ENCODE measurements at regions not wholly inside any gene's neighbourhood (a gene's known extent, or its start where the extent isn't known, plus 50 kb on each side); places are given as distances from the start of the nearest gene placed in this dataset.
A peak's percentile ranks its signal among the peaks of the same experiment; 100 is the strongest.
"Not testable (repeated sequence)": the region's sequence is repeated elsewhere in the genome, so short reads cannot be mapped to it uniquely, and the experiment has no call there.

DNA sequence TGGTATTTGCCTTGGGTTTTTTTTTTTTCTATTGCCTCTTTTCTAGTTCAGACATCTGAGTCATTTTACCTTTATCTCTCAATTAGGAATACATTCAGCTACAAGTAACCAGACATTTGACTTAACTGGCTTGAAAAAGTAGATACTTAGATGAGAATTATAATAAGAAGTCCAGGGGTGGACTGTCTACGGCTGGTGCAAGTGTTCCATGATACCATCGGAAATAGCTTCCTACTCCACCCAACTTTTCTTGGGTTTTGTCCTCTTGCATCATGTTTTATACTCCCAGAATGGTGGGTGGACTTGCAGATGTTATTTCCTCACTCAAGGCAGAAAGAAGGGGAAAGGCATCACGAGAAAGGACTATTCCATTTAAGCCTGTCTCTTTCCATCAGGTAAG, 104.7 kb downstream of the ARHGAP11B start:
- H3K27ac ChIP-seq, H3K36me3 ChIP-seq, H3K27me3 ChIP-seq, DNase-seq, H3K4me1 ChIP-seq, H3K4me3 ChIP-seq, H3K9me3 ChIP-seq: not testable (repeated sequence)

DNA sequence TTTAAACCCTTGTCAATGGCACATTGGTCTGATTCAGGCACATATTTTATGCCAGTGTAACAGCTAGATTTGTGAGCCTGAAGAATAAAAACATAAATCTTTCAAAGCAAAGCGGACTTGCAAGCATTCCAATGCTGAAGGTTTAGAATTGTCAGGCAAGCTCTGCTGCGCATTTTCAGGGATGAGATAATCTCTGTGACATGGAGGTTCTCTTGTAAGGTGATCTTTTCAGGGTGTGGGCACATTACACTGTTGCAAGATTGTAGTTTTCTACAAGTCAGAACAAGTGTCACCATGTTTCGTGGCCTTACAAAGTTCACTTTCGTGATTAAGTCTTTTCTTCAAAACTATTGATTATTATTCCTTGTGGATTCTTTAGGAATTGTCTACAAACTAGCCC, 106.2 kb downstream of the ARHGAP11B start:
- not testable (repeated sequence) for DNase-seq, H3K4me3 ChIP-seq

DNA sequence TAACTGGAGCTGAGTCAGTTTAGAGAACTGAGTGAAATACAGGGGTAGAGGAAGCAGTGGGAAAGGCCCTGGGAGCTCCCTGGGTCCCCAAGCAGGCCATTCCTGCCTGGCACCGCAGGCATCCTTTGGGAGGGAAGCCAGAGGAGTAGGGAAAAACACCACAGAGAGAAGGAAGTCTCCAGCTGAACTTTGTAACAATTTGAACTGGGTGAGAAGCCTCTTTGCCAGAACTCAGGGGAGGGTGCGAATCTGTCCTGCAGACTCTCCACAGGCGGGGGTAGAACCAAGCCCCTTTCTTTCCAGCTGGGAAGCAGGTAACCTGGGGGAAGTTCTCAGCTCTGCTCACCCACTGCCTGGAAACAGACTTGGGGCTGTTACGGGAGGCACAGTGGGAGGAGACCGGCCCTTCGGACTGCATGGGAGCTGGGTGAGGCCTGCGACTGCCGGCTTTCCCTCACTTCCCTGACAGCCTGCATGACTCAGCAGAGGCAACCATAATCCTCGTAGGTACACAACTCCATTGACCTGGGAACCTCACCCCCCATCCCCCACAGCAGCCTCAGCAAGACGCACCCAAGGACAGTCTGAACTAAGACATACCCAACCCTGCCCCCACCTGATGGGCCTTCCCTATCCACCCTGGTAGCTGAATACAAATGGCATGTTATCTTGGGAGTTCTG, 110.1 kb downstream of the ARHGAP11B start:
- not testable (repeated sequence) for H3K27me3 ChIP-seq, H3K4me1 ChIP-seq, H3K9me3 ChIP-seq, H3K36me3 ChIP-seq, H3K27ac ChIP-seq, H3K4me3 ChIP-seq
- peak in 1 of 3 donors; percentile 63 for DNase-seq

More for the DNA sequence above, 106.2 kb downstream of the ARHGAP11B start:
- not testable (repeated sequence) for H3K27me3 ChIP-seq, H3K36me3 ChIP-seq, H3K27ac ChIP-seq, H3K4me1 ChIP-seq, H3K9me3 ChIP-seq

DNA sequence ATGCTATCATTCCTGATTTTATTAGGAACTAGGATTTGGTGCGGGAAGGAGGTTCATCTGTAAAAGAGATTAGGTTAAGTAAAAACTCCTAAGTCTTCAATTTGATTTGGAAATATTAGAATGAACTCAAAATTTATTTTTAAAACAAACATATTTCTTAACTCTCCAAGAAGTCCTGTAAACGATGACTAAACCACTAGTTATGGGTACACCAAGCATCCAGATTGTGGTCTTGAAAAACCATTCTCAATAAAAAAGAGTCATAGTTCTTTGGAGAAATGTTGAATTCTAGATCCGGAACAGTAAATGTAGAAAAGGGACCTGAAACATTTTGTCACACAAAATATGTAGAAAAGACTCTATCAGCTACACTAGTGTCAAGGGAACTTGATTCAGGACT, 116.9 kb downstream of the ARHGAP11B start:
- not testable (repeated sequence) for H3K27ac ChIP-seq, DNase-seq, H3K4me3 ChIP-seq, H3K27me3 ChIP-seq, H3K4me1 ChIP-seq, H3K36me3 ChIP-seq, H3K9me3 ChIP-seq

DNA sequence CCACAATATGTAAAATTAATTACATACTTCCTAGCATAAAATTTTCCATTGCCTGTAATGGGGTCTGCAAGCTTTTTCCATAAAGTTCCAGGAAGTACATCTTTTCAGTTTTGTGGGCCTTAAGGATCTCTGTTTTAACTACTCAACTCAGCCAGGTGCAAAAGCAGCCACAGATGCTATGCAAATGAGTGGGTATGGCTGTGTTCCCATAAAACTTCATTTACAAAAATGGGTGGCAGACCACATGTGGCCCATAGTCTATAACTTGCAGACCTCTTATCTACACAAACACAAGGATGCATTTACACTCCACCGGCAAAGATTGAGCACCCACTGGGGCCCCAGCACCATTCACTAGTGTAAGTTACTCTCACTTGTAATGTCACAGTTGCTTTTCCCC, 123.1 kb downstream of the ARHGAP11B start:
- not testable (repeated sequence) for H3K36me3 ChIP-seq, DNase-seq, H3K9me3 ChIP-seq, H3K4me3 ChIP-seq, H3K27me3 ChIP-seq, H3K4me1 ChIP-seq, H3K27ac ChIP-seq

DNA sequence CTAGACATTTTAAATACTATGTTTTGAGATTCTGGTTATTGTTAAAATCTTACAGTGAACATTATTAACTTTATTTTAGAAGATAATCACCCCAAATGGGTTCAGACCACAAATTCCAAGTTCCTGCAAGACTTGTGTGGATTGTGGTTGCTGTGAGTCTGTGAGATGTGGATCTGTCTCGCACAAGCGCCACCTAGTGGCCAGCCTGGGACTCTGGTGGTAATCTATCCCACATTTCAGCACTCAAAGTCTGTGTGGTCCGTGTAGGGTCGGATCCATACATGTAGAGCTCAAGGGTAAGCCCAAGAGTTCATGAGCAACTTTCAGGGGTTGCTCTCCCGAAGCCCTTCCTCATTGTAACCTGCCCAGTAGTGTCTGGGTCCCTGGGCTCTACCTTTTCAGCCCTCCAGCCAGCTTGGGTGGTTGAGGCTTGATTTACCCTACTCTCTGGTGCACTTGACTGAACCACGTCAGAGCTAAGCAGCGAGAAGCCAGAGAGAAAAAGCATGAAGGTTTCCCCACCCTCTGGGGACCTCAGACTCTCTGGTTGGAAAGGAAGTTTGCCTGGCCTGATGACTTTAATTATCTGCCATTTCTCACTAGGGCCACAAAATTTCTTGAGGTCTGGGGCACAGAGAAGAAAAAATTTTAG, 129.2 kb downstream of the ARHGAP11B start:
- H3K9me3 ChIP-seq, H3K4me3 ChIP-seq, H3K27me3 ChIP-seq, H3K4me1 ChIP-seq, H3K27ac ChIP-seq, H3K36me3 ChIP-seq: not testable (repeated sequence)
- DNase-seq, result peak in 2 of 3 donors; percentile 66 to 90
- TF ChIP-seq, protein P1, sequence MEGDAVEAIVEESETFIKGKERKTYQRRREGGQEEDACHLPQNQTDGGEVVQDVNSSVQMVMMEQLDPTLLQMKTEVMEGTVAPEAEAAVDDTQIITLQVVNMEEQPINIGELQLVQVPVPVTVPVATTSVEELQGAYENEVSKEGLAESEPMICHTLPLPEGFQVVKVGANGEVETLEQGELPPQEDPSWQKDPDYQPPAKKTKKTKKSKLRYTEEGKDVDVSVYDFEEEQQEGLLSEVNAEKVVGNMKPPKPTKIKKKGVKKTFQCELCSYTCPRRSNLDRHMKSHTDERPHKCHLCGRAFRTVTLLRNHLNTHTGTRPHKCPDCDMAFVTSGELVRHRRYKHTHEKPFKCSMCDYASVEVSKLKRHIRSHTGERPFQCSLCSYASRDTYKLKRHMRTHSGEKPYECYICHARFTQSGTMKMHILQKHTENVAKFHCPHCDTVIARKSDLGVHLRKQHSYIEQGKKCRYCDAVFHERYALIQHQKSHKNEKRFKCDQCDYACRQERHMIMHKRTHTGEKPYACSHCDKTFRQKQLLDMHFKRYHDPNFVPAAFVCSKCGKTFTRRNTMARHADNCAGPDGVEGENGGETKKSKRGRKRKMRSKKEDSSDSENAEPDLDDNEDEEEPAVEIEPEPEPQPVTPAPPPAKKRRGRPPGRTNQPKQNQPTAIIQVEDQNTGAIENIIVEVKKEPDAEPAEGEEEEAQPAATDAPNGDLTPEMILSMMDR (IDR thresholded peaks at IDR 0.05), result peak in 1 of 6 experiments; percentile 43

DNA sequence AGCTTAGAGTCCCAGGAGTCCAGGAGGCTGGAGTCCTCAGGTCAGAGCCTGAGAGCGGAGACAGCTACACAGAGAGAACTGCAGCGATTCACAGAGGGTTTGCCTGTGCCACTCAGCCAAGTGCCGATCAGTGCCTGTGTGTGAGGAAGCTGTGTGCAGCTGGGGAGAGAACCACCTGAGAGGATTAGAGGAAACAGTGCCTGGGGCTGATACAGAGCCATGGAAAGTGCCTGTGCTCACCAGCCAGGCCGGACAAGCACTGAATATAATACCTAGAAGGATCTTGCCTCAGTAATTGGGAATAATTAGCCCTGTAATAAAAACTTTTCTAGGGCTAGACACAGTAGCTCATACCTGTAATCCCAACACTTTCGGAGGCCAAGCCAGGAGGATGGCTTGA, 134.7 kb downstream of the ARHGAP11B start:
- H3K9me3 ChIP-seq, H3K4me3 ChIP-seq, H3K27ac ChIP-seq, DNase-seq, H3K36me3 ChIP-seq, H3K27me3 ChIP-seq, H3K4me1 ChIP-seq: not testable (repeated sequence)

DNA sequence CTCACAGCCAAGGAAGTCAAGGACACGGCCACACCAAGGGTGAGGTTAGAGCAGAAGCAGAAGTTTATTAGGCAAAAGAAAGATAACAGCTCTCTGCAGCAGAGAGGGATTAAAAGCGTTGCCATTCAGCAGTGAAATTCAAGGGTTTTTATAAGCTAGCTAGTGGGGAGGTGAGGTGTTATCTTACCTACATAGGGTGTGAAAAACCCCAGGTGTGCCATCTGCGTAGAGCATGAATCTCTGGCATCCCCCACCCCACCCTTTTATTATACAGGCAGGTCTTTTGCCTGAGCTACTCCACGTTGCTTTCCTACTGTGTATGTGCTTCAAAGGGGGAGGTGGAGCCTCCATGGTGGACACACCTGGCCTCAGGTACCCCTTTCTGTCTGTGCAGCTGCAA, 135.4 kb downstream of the ARHGAP11B start:
- not testable (repeated sequence) for DNase-seq, H3K36me3 ChIP-seq, H3K9me3 ChIP-seq, H3K27me3 ChIP-seq, H3K4me1 ChIP-seq, H3K4me3 ChIP-seq, H3K27ac ChIP-seq

DNA sequence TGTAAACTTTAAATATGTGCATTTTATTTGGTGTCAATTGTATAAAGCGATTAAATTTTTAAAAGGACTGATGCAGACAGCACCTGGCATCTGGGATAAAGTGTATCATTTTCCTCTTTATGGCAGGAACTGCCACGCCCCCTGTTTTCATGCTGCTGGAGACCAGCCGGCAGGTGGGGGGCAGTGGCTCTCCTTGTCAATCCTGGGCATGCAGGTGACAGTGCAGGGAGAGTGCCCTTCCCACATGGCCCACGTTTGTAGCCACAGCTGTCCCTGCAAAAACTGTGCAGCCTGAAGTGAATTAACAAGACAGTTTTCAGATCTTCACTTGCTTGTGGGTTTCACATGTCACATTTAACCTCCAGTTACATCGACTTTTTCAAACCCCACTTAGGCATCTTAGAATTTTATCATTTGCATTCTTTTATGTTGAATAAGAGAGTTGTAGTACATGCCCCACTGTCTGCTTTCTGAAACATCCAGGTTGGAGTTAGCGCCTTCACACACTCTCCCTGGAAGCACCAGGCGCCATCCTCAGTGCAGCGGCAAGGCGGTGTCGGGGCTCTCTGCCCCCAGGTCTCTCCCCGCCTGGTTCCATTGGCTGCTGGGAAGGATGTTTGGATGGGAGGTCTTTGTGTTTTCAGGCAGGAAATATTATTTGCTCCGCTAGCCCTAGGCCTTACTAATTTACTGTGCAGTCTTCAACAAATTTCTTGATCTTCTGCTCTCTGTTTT, 134.2 kb upstream of the FAN1 start:
- H3K27ac ChIP-seq, H3K36me3 ChIP-seq, H3K27me3 ChIP-seq, DNase-seq, H3K4me3 ChIP-seq, H3K9me3 ChIP-seq, H3K4me1 ChIP-seq: not testable (repeated sequence)

DNA sequence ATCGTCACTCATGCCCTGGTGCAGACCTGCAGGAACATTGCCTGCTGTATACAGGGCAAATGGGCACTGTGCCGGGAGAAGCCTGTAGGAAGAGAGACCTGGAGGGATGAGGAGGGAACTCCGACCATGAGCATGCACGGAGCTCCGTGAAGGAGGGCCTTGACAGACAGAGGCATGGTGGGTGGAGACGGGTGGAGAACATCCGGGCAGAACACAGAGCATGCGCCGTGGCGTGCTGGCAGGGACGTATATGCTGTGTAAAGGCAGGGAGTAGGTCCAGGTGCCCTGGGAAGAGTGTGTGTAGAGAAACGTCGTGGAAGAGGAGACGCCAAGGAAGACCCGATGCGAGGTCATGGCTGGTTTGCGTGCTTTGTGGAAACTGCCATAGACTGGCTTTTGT, 133.0 kb upstream of the FAN1 start:
- H3K27ac ChIP-seq, result no peak overlapping the region
- H3K4me3 ChIP-seq, result no peak overlapping the region
- TF ChIP-seq, protein P1 (IDR thresholded peaks at IDR 0.05), result no peak
- no peak for TF ChIP-seq POLR2A (IDR thresholded peaks at IDR 0.05)
- H3K4me1 ChIP-seq, result no peaks in the 10 kb centered on the region
- no peaks in the 10 kb centered on the region for H3K36me3 ChIP-seq
- no peaks in the 10 kb centered on the region for H3K9me3 ChIP-seq
- DNase-seq, result no peak
- H3K27me3 ChIP-seq, result no peaks in the 10 kb centered on the region
